Skeletal muscle satellite cell (primary cell): ENCODE measurements at regions not wholly inside any gene's neighbourhood (a gene's known extent, or its start where the extent isn't known, plus 50 kb on each side); places are given as distances from the start of the nearest gene placed in this dataset.

Source experiments
- H3K27me3 ChIP-seq: 2 replicates; pipeline ENCODE4 v1.7.0; 2013; ENCODE audit warnings: low read length; ENCODE audit not compliant: control insufficient read depth, insufficient read depth
- H3K36me3 ChIP-seq: 2 replicates; pipeline ENCODE4 v1.7.0; 2013; ENCODE audit warnings: mild to moderate bottlenecking, control low read depth, low read length; ENCODE audit not compliant: insufficient read depth
- H3K4me1 ChIP-seq: 2 replicates; pipeline ENCODE4 v1.7.0; 2013; ENCODE audit warnings: low read length; ENCODE audit not compliant: control insufficient read depth, insufficient read depth
- H3K4me2 ChIP-seq: 2 replicates; pipeline ENCODE4 v1.7.0; 2013; ENCODE audit warnings: mild to moderate bottlenecking, low read length
- H3K4me3 ChIP-seq: 2 replicates; pipeline ENCODE4 v1.7.0; 2013; ENCODE audit warnings: low read length
- H3K9ac ChIP-seq: 2 replicates; pipeline ENCODE4 v1.7.0; 2013; ENCODE audit warnings: mild to moderate bottlenecking, low read depth, low read length, moderate library complexity
- H3K9me3 ChIP-seq: replicated peaks from 2 replicates; pipeline ENCODE4 v1.7.0; 2013; ENCODE audit warnings: mild to moderate bottlenecking, control low read depth, low read length

- no peaks in the 10 kb centered on the region for H3K36me3 ChIP-seq
- no peak overlapping the region for H3K9ac ChIP-seq
- no peaks in the 10 kb centered on the region for H3K9me3 ChIP-seq
- H3K27me3 ChIP-seq = no peaks in the 10 kb centered on the region
- H3K4me2 ChIP-seq = no peak overlapping the region
- H3K4me1 ChIP-seq = peaks cover 48% of the 10 kb centered on the region
- H3K4me3 ChIP-seq = no peak overlapping the region
These were observed 176.3 kb upstream of the PRNP start for GRCh38 chr20:4509825-4510522.

GRCh38 chr20:4508773-4509172 lies 177.5 kb upstream of the PRNP start:
- no peak overlapping the region for H3K9ac ChIP-seq
- H3K4me1 ChIP-seq = peaks cover 39% of the 10 kb centered on the region
- H3K36me3 ChIP-seq = no peaks in the 10 kb centered on the region
- no peaks in the 10 kb centered on the region for H3K27me3 ChIP-seq
- H3K4me3 ChIP-seq = no peak overlapping the region
- no peak overlapping the region for H3K4me2 ChIP-seq
- no peaks in the 10 kb centered on the region for H3K9me3 ChIP-seq

GRCh38 chr20:4507288-4507719 lies 179.0 kb upstream of the PRNP start:
- Histone ChIP-seq H3K4me2 (peak overlapping the region; percentile 52), H3K4me1 (peaks cover 25% of the 10 kb centered on the region), H3K27me3 (no peaks in the 10 kb centered on the region), H3K4me3 (peak overlapping the region; percentile 3), H3K9ac (peak overlapping the region; percentile 67), H3K9me3 (no peaks in the 10 kb centered on the region), H3K36me3 (no peaks in the 10 kb centered on the region)

- Histone ChIP-seq H3K4me3 (no peak overlapping the region), H3K4me1 (peaks cover 14% of the 10 kb centered on the region), H3K9me3 (no peaks in the 10 kb centered on the region), H3K4me2 (no peak overlapping the region), H3K36me3 (no peaks in the 10 kb centered on the region), H3K9ac (no peak overlapping the region), H3K27me3 (no peaks in the 10 kb centered on the region)
These were observed 181.4 kb upstream of the PRNP start for GRCh38 chr20:4504814-4505213.

GRCh38 chr20:4502756-4503155 lies 183.5 kb upstream of the PRNP start:
- H3K4me3 ChIP-seq = no peak overlapping the region
- no peaks in the 10 kb centered on the region for H3K36me3 ChIP-seq
- peaks cover 10% of the 10 kb centered on the region for H3K4me1 ChIP-seq
- H3K9ac ChIP-seq = no peak overlapping the region
- H3K4me2 ChIP-seq = no peak overlapping the region
- H3K27me3 ChIP-seq = no peaks in the 10 kb centered on the region
- no peaks in the 10 kb centered on the region for H3K9me3 ChIP-seq

GRCh38 chr20:4493386-4493785 lies 192.9 kb upstream of the PRNP start:
- Histone ChIP-seq H3K4me2 (no peak overlapping the region), H3K4me3 (no peak overlapping the region), H3K36me3 (no peaks in the 10 kb centered on the region), H3K9me3 (no peaks in the 10 kb centered on the region), H3K27me3 (peaks cover 17% of the 10 kb centered on the region), H3K9ac (no peak overlapping the region), H3K4me1 (peaks cover 12% of the 10 kb centered on the region)

- H3K4me1 ChIP-seq = peaks cover 13% of the 10 kb centered on the region
- H3K4me2 ChIP-seq = no peak overlapping the region
- no peaks in the 10 kb centered on the region for H3K9me3 ChIP-seq
- H3K9ac ChIP-seq = no peak overlapping the region
- H3K4me3 ChIP-seq = no peak overlapping the region
- H3K27me3 ChIP-seq = peaks cover 17% of the 10 kb centered on the region
- H3K36me3 ChIP-seq = no peaks in the 10 kb centered on the region
These were observed 194.6 kb upstream of the PRNP start for GRCh38 chr20:4491643-4492042.

GRCh38 chr20:4490606-4491280 lies 195.5 kb upstream of the PRNP start:
- H3K36me3 ChIP-seq = no peaks in the 10 kb centered on the region
- H3K9me3 ChIP-seq = no peaks in the 10 kb centered on the region
- H3K27me3 ChIP-seq = peaks cover 17% of the 10 kb centered on the region
- no peak overlapping the region for H3K4me2 ChIP-seq
- peaks cover 13% of the 10 kb centered on the region for H3K4me1 ChIP-seq
- no peak overlapping the region for H3K9ac ChIP-seq
- no peak overlapping the region for H3K4me3 ChIP-seq

- H3K9ac ChIP-seq = no peak overlapping the region
- H3K9me3 ChIP-seq = no peaks in the 10 kb centered on the region
- H3K27me3 ChIP-seq = peaks cover 17% of the 10 kb centered on the region
- no peaks in the 10 kb centered on the region for H3K36me3 ChIP-seq
- H3K4me3 ChIP-seq = no peak overlapping the region
- peaks cover 13% of the 10 kb centered on the region for H3K4me1 ChIP-seq
- no peak overlapping the region for H3K4me2 ChIP-seq
These were observed 196.2 kb upstream of the PRNP start for GRCh38 chr20:4490045-4490444.

- Histone ChIP-seq H3K27me3 (peaks cover 10% of the 10 kb centered on the region), H3K4me1 (peaks cover 15% of the 10 kb centered on the region), H3K9me3 (no peaks in the 10 kb centered on the region), H3K4me3 (no peak overlapping the region), H3K36me3 (no peaks in the 10 kb centered on the region), H3K4me2 (no peak overlapping the region), H3K9ac (no peak overlapping the region)
These were observed 197.6 kb upstream of the PRNP start for GRCh38 chr20:4488407-4489339.

GRCh38 chr20:4484379-4484997 lies 201.8 kb upstream of the PRNP start:
- Histone ChIP-seq H3K4me2 (no peak overlapping the region), H3K27me3 (no peaks in the 10 kb centered on the region), H3K9ac (no peak overlapping the region), H3K4me1 (peaks cover 12% of the 10 kb centered on the region), H3K4me3 (no peak overlapping the region), H3K36me3 (no peaks in the 10 kb centered on the region), H3K9me3 (no peaks in the 10 kb centered on the region)
